HG03108 (cell line): ENCODE measurements at regions not wholly inside any gene's neighbourhood (a gene's known extent, or its start where the extent isn't known, plus 50 kb on each side); places are given as distances from the start of the nearest gene placed in this dataset.
A peak's percentile ranks its signal among the peaks of the same experiment; 100 is the strongest.

Experiments used
- ATAC-seq: cut with Tn5 transposase; IDR thresholded peaks from one replicate; pipeline ENCODE4 v1.9.1; 2021; ENCODE audit warnings: moderate library complexity; ENCODE audit not compliant: unreplicated experiment

- no peak for ATAC-seq
These were observed 350.1 kb downstream of the GRXCR1 start for GRCh38 chr4:43242606-43243005.

- ATAC-seq = no peak
These were observed 351.1 kb downstream of the GRXCR1 start for GRCh38 chr4:43243433-43244116.

- ATAC-seq = peak; percentile 98
These were observed 352.3 kb downstream of the GRXCR1 start for GRCh38 chr4:43244688-43245382.

- no peak for ATAC-seq
These were observed 359.3 kb downstream of the GRXCR1 start for GRCh38 chr4:43251841-43252240.

- ATAC-seq = no peak
These were observed 361.0 kb downstream of the GRXCR1 start for GRCh38 chr4:43253541-43253940.

GRCh38 chr4:43264730-43265129, 372.2 kb downstream of the GRXCR1 start:
- no peak for ATAC-seq

- no peak for ATAC-seq
These were observed 379.4 kb downstream of the GRXCR1 start for GRCh38 chr4:43271946-43272345.

GRCh38 chr4:43274376-43274775, 381.9 kb downstream of the GRXCR1 start:
- ATAC-seq = no peak

GRCh38 chr4:43275779-43276178, 383.3 kb downstream of the GRXCR1 start:
- no peak for ATAC-seq

- ATAC-seq = no peak
These were observed 383.8 kb downstream of the GRXCR1 start for GRCh38 chr4:43276321-43276720.

- no peak for ATAC-seq
These were observed 384.5 kb downstream of the GRXCR1 start for GRCh38 chr4:43277003-43277402.

GRCh38 chr4:43282534-43282933, 390.0 kb downstream of the GRXCR1 start:
- no peak for ATAC-seq

GRCh38 chr4:43286137-43286536, 393.6 kb downstream of the GRXCR1 start:
- no peak for ATAC-seq

- no peak for ATAC-seq
These were observed 404.5 kb downstream of the GRXCR1 start for GRCh38 chr4:43296946-43297528.

GRCh38 chr4:43316813-43317212, 424.3 kb downstream of the GRXCR1 start:
- ATAC-seq = no peak

GRCh38 chr4:43325220-43325967, 432.9 kb downstream of the GRXCR1 start:
- no peak for ATAC-seq

- ATAC-seq = no peak
These were observed 437.8 kb downstream of the GRXCR1 start for GRCh38 chr4:43330288-43330687.

GRCh38 chr4:43331226-43332051, 438.9 kb downstream of the GRXCR1 start:
- no peak for ATAC-seq

GRCh38 chr4:43332052-43332425, 439.5 kb downstream of the GRXCR1 start:
- ATAC-seq = no peak

GRCh38 chr4:43337707-43338106, 445.2 kb downstream of the GRXCR1 start:
- ATAC-seq = no peak

- ATAC-seq = no peak
These were observed 446.9 kb downstream of the GRXCR1 start for GRCh38 chr4:43339435-43339834.
